ENCODE measurements at regions not wholly inside any gene's neighbourhood (a gene's known extent, or its start where the extent isn't known, plus 50 kb on each side); places are given as distances from the start of the nearest gene placed in this dataset.
"Not testable (repeated sequence)": the region's sequence is repeated elsewhere in the genome, so short reads cannot be mapped to it uniquely, and the experiment has no call there.

DNA sequence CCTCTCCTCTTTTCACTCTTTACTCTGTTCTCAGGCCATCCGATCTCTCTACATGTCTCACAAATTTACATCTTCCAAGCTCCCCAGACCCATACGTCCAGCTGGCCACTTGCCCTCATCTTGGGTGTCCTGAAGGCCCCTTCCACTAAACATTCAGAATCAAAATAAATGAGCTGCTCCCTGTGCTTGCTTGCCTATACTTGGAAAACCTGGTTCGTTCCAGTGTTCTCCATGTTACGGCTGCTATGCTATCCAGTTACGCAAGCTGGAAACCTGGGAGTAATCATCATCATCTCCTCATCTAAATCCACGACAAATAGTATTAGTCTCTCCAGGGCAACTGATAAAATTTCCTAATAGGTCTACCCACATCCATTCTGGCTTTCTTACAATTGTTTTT lies 165.0 kb upstream of the FBXL17 start:
- H3K79me2 ChIP-seq (ENCODE audit: low read length) = no peaks in the 10 kb centered on the region
- H3K27me3 ChIP-seq (ENCODE audit: low read length) = no peaks in the 10 kb centered on the region
- no peak overlapping the region for H3K27ac ChIP-seq (ENCODE audit: low read length)
- H3K9me2 ChIP-seq (replicated peaks; ENCODE audit: insufficient read depth, low read length) = no peaks in the 10 kb centered on the region
- H2AFZ ChIP-seq (ENCODE audit: low read length) = no peak overlapping the region
- H3K9ac ChIP-seq (ENCODE audit: low read length) = no peak overlapping the region
- H4K20me1 ChIP-seq (ENCODE audit: insufficient read depth, low read depth, low read length) = no peaks in the 10 kb centered on the region
- no peaks in the 10 kb centered on the region for H3K9me3 ChIP-seq (ENCODE audit: low read length)
- DNase-seq = no peak
- 0 out of 2 replicates have a peak, but pooled peaks cover 2% of the 10 kb centered on the region for H3K4me1 ChIP-seq (ENCODE audit: low read length)
- no peak overlapping the region for H3K4me3 ChIP-seq (ENCODE audit: low read length)
- H3K4me2 ChIP-seq (ENCODE audit: low read depth, low read length, poor library complexity, severe bottlenecking) = no peak overlapping the region
- H3K36me3 ChIP-seq (ENCODE audit: insufficient read depth, low read length) = no peaks in the 10 kb centered on the region

DNA sequence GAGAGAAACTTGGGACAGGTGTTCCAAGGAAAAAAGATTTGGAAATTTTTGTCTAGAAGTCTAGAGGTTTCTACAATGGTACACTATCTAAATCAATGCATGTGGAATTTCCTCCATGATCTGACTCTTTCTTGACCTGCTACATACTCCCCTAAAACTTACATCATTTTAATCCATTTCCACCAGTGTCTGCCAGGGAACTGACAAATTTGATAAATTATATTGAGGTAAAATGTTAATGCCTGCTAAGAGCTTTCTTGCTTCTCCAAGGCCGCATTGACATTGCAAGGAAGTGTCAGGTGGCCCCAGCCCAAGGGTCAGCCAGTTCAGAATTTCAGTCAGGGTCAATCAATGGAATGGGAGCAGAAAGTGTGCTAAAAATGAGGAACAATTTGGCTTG lies 163.4 kb upstream of the FBXL17 start:
- no peaks in the 10 kb centered on the region for H3K9me2 ChIP-seq (replicated peaks; ENCODE audit: insufficient read depth, low read length)
- no peak for DNase-seq
- no peak overlapping the region for H3K4me2 ChIP-seq (ENCODE audit: low read depth, low read length, poor library complexity, severe bottlenecking)
- H3K4me3 ChIP-seq (ENCODE audit: low read length) = no peak overlapping the region
- H3K4me1 ChIP-seq (ENCODE audit: low read length) = 0 out of 2 replicates have a peak, but pooled peaks cover 6% of the 10 kb centered on the region
- no peak overlapping the region for H3K27ac ChIP-seq (ENCODE audit: low read length)
- H3K79me2 ChIP-seq (ENCODE audit: low read length) = no peaks in the 10 kb centered on the region
- no peak overlapping the region for H2AFZ ChIP-seq (ENCODE audit: low read length)
- no peaks in the 10 kb centered on the region for H3K36me3 ChIP-seq (ENCODE audit: insufficient read depth, low read length)
- H3K27me3 ChIP-seq (ENCODE audit: low read length) = no peaks in the 10 kb centered on the region
- H4K20me1 ChIP-seq (ENCODE audit: insufficient read depth, low read depth, low read length) = no peaks in the 10 kb centered on the region
- H3K9ac ChIP-seq (ENCODE audit: low read length) = no peak overlapping the region
- no peaks in the 10 kb centered on the region for H3K9me3 ChIP-seq (ENCODE audit: low read length)

DNA sequence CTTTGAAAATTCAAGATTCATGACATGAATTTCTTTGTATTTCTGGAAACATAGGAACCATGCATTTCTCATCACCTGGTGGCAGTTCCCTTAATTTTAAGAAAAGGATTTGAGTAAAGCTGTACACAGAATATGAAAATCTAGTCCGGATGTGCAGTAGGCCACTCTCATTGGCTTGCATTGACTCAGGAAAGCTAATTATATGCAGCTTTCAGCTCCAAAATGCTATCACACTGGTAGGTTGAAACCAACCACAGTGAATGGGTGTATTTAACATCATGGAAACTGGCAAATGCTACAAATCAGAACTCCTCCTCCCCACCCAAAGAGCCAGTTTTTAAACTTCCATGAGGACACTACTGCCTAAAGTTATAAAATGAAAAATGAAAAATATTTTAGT lies 161.6 kb upstream of the FBXL17 start:
- H3K4me1 ChIP-seq (ENCODE audit: low read length) = 0 out of 2 replicates have a peak, but pooled peaks cover 6% of the 10 kb centered on the region
- no peaks in the 10 kb centered on the region for H3K79me2 ChIP-seq (ENCODE audit: low read length)
- no peaks in the 10 kb centered on the region for H3K36me3 ChIP-seq (ENCODE audit: insufficient read depth, low read length)
- no peak overlapping the region for H3K4me3 ChIP-seq (ENCODE audit: low read length)
- H3K9me3 ChIP-seq (ENCODE audit: low read length) = no peaks in the 10 kb centered on the region
- H3K4me2 ChIP-seq (ENCODE audit: low read depth, low read length, poor library complexity, severe bottlenecking) = no peak overlapping the region
- no peak overlapping the region for H3K9ac ChIP-seq (ENCODE audit: low read length)
- no peak overlapping the region for H3K27ac ChIP-seq (ENCODE audit: low read length)
- no peaks in the 10 kb centered on the region for H3K27me3 ChIP-seq (ENCODE audit: low read length)
- no peak overlapping the region for H2AFZ ChIP-seq (ENCODE audit: low read length)
- no peaks in the 10 kb centered on the region for H4K20me1 ChIP-seq (ENCODE audit: insufficient read depth, low read depth, low read length)
- peak; percentile 42 for DNase-seq
- H3K9me2 ChIP-seq (replicated peaks; ENCODE audit: insufficient read depth, low read length) = no peaks in the 10 kb centered on the region

DNA sequence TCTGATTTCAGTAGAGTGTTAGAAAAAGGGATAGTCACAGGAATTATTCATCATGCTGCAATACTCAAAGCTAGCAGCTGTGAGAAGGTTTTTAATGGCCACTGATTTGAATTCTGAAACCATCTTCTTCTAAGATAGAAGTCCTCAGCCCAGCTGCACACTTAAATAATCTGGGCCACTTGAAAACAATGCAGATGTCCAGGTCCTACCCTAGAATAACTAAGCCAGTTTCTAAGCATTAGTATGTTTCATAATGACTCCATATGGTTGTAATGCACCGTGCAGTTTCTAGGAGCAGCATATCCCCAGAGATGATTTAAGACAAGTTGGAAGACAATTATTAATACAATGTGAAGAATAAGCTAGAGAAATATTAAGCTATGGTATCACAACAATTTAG lies 159.9 kb upstream of the FBXL17 start:
- Histone ChIP-seq H3K4me2 (ENCODE audit: low read depth, low read length, poor library complexity, severe bottlenecking) (no peak overlapping the region), H3K27ac (ENCODE audit: low read length) (no peak overlapping the region), H2AFZ (ENCODE audit: low read length) (no peak overlapping the region), H3K9me3 (ENCODE audit: low read length) (no peaks in the 10 kb centered on the region), H3K4me1 (ENCODE audit: low read length) (0 out of 2 replicates have a peak, but pooled peaks cover 6% of the 10 kb centered on the region), H3K9me2 (replicated peaks; ENCODE audit: insufficient read depth, low read length) (no peaks in the 10 kb centered on the region), H3K79me2 (ENCODE audit: low read length) (no peaks in the 10 kb centered on the region), H3K27me3 (ENCODE audit: low read length) (no peaks in the 10 kb centered on the region), H3K36me3 (ENCODE audit: insufficient read depth, low read length) (no peaks in the 10 kb centered on the region), H4K20me1 (ENCODE audit: insufficient read depth, low read depth, low read length) (no peaks in the 10 kb centered on the region), H3K9ac (ENCODE audit: low read length) (no peak overlapping the region), H3K4me3 (ENCODE audit: low read length) (no peak overlapping the region)
- no peak for DNase-seq

DNA sequence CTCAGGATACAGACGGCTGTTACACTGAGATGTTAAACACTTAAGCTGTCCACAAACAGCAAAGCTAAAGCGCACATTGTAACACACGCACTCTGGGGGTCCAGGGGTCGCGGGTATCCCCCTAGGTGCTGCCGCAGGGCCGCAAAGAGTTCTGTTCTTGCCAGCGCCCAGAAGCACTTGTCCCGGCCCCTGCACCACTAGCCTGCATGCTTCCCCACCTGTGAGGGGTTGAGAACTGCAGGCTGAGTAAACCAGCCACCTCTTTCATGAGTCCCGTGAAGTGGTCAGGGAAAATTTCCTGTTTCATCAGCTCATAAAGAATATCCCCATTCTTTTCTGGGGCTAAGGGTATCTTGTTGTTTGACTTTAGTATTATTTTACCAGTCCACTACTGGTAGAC lies 154.4 kb upstream of the FBXL17 start:
- no peaks in the 10 kb centered on the region for H4K20me1 ChIP-seq (ENCODE audit: insufficient read depth, low read depth, low read length)
- no peaks in the 10 kb centered on the region for H3K79me2 ChIP-seq (ENCODE audit: low read length)
- no peaks in the 10 kb centered on the region for H3K36me3 ChIP-seq (ENCODE audit: insufficient read depth, low read length)
- H2AFZ ChIP-seq (ENCODE audit: low read length) = no peak overlapping the region
- no peak for DNase-seq
- no peaks in the 10 kb centered on the region for H3K27me3 ChIP-seq (ENCODE audit: low read length)
- H3K4me1 ChIP-seq (ENCODE audit: low read length) = peaks cover 5% of the 10 kb centered on the region; the same call in 1 of the 2 replicates
- no peaks in the 10 kb centered on the region for H3K9me2 ChIP-seq (replicated peaks; ENCODE audit: insufficient read depth, low read length)
- H3K4me2 ChIP-seq (ENCODE audit: low read depth, low read length, poor library complexity, severe bottlenecking) = no peak overlapping the region
- no peak overlapping the region for H3K9ac ChIP-seq (ENCODE audit: low read length)
- H3K4me3 ChIP-seq (ENCODE audit: low read length) = no peak overlapping the region
- H3K27ac ChIP-seq (ENCODE audit: low read length) = no peak overlapping the region
- no peaks in the 10 kb centered on the region for H3K9me3 ChIP-seq (ENCODE audit: low read length)

DNA sequence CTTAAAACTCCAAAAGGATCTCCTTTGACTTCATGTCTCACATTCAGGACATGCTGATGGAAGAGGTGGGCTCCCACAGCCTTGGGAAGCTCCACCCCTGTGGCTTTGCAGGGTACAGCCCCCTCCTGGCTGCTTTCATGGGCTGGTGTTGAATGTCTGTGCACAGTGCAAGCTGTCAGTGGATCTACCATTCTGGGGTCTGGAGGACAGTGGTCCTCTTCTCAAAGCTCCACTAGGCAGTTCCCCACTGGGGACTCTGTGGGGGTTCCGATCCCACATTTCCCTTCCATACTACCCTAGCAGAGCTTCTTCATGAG lies 150.2 kb upstream of the FBXL17 start:
- not testable (repeated sequence) for H3K9me2 ChIP-seq (replicated peaks; ENCODE audit: insufficient read depth, low read length); H3K27ac ChIP-seq (ENCODE audit: low read length); H3K4me2 ChIP-seq (ENCODE audit: low read depth, low read length, poor library complexity, severe bottlenecking); H3K27me3 ChIP-seq (ENCODE audit: low read length); H3K4me3 ChIP-seq (ENCODE audit: low read length); H3K9me3 ChIP-seq (ENCODE audit: low read length); DNase-seq; H2AFZ ChIP-seq (ENCODE audit: low read length); H3K9ac ChIP-seq (ENCODE audit: low read length); H3K4me1 ChIP-seq (ENCODE audit: low read length); H3K36me3 ChIP-seq (ENCODE audit: insufficient read depth, low read length); H4K20me1 ChIP-seq (ENCODE audit: insufficient read depth, low read depth, low read length); H3K79me2 ChIP-seq (ENCODE audit: low read length)

DNA sequence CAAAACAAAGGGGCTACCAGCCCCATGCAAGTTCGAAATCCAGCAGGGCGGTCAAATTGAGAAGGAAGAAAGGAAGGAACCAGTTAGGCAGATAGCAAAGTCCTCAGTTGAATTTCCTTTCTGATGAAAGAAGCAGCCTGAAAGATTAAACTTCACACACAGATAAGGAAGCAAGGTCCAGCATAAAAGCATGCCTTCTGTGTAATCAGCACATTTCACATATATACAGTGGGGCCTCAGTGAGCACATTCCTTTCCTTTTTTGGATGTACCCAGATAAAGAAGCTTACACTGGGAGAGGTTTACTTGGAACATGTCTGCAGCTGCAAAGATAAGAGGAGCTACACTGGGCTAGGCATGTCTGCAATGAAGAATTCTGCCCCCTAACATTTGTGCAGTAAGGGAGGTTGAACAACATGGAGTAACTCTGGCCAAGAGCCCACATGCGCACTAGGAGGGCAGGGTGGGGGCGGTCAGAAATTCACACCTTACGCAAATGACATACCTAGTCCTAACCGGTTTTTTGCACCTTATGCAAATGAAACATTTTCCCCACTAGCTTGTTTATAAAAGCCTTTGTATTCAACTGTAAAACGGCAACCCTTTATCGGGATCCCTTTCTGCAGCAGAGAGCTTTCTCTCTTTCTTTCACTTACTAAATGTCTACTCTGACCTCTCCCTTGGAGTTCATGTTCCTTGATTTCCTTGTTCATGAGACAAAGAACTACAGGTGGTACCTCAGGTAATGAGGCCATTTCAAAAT lies 149.7 kb upstream of the FBXL17 start:
- no peak for DNase-seq
- Histone ChIP-seq H3K4me3 (ENCODE audit: low read length) (no peak overlapping the region), H3K4me1 (ENCODE audit: low read length) (peaks cover 5% of the 10 kb centered on the region; the same call in 1 of the 2 replicates), H3K27ac (ENCODE audit: low read length) (no peak overlapping the region), H3K79me2 (ENCODE audit: low read length) (no peaks in the 10 kb centered on the region), H2AFZ (ENCODE audit: low read length) (no peak overlapping the region), H3K9me2 (replicated peaks; ENCODE audit: insufficient read depth, low read length) (no peaks in the 10 kb centered on the region), H3K9me3 (ENCODE audit: low read length) (no peaks in the 10 kb centered on the region), H4K20me1 (ENCODE audit: insufficient read depth, low read depth, low read length) (no peaks in the 10 kb centered on the region), H3K4me2 (ENCODE audit: low read depth, low read length, poor library complexity, severe bottlenecking) (no peak overlapping the region), H3K36me3 (ENCODE audit: insufficient read depth, low read length) (no peaks in the 10 kb centered on the region), H3K27me3 (ENCODE audit: low read length) (no peaks in the 10 kb centered on the region), H3K9ac (ENCODE audit: low read length) (no peak overlapping the region)

DNA sequence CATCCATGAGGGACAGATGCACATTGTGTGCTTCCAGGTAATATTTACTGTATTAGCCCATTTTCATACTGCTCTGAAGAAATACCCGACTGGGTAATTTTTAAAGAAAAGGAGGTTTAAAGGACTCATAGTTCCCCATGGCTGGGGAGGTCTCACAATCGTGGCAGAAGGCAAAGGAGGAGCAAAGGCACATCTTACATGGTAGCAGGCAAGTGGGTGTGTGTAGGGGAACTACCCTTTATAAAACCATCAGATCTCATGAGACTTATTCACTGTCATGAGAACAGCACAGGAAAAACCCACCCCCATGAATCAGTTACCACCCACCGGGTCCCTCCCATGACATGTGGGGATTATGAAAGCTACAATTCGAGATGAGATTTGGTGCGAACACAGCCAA lies 148.8 kb upstream of the FBXL17 start:
- no peaks in the 10 kb centered on the region for H3K9me2 ChIP-seq (replicated peaks; ENCODE audit: insufficient read depth, low read length)
- no peak overlapping the region for H3K9ac ChIP-seq (ENCODE audit: low read length)
- no peaks in the 10 kb centered on the region for H4K20me1 ChIP-seq (ENCODE audit: insufficient read depth, low read depth, low read length)
- H3K4me3 ChIP-seq (ENCODE audit: low read length) = no peak overlapping the region
- no peaks in the 10 kb centered on the region for H3K27me3 ChIP-seq (ENCODE audit: low read length)
- no peak for DNase-seq
- no peaks in the 10 kb centered on the region for H3K9me3 ChIP-seq (ENCODE audit: low read length)
- H3K36me3 ChIP-seq (ENCODE audit: insufficient read depth, low read length) = no peaks in the 10 kb centered on the region
- H3K4me1 ChIP-seq (ENCODE audit: low read length) = peaks cover 5% of the 10 kb centered on the region; the same call in 1 of the 2 replicates
- no peak overlapping the region for H2AFZ ChIP-seq (ENCODE audit: low read length)
- no peaks in the 10 kb centered on the region for H3K79me2 ChIP-seq (ENCODE audit: low read length)
- H3K27ac ChIP-seq (ENCODE audit: low read length) = no peak overlapping the region
- no peak overlapping the region for H3K4me2 ChIP-seq (ENCODE audit: low read depth, low read length, poor library complexity, severe bottlenecking)

All from Karpas-422 (cell line).